NCI-H2029 treated with DMSO at 0.1 percent for 48 hours (cell line): ENCODE measurements at regions not wholly inside any gene's neighbourhood (a gene's known extent, or its start where the extent isn't known, plus 50 kb on each side); places are given as distances from the start of the nearest gene placed in this dataset.
"Not testable (repeated sequence)": the region's sequence is repeated elsewhere in the genome, so short reads cannot be mapped to it uniquely, and the experiment has no call there.

ENCODE experiments used
- DNase-seq: peaks from one replicate; lab custom pipeline; 2025; lab: John Stamatoyannopoulos, UW

- DNase-seq: no peak
Observed at GRCh38 chr6:3900744-3901336, 51.7 kb downstream of the FAM50B start.

GRCh38 chr6:3902871-3903648 is 53.9 kb downstream of the FAM50B start:
- DNase-seq: no peak

GRCh38 chr6:3904518-3904917 is 55.3 kb downstream of the FAM50B start:
- DNase-seq: no peak

- DNase-seq: no peak
Observed at GRCh38 chr6:3905945-3906845, 57.0 kb downstream of the FAM50B start.

- no peak for DNase-seq
Observed at GRCh38 chr6:3906846-3907151, 57.6 kb downstream of the FAM50B start.

GRCh38 chr6:3908223-3908622 is 59.0 kb downstream of the FAM50B start:
- no peak for DNase-seq

- DNase-seq: no peak
Observed at GRCh38 chr6:3908961-3909360, 59.8 kb downstream of the FAM50B start.

- no peak for DNase-seq
Observed at GRCh38 chr6:3910106-3910663, 61.0 kb downstream of the FAM50B start.

- no peak for DNase-seq
Observed at GRCh38 chr6:3911130-3911529, 62.0 kb downstream of the FAM50B start.

GRCh38 chr6:3911614-3912336 is 62.6 kb downstream of the FAM50B start:
- no peak for DNase-seq

- DNase-seq: no peak
Observed at GRCh38 chr6:3912361-3913076, 63.3 kb downstream of the FAM50B start.

- peak; percentile 96 for DNase-seq
Observed at GRCh38 chr6:3913077-3913957, 64.1 kb downstream of the FAM50B start.

- no peak for DNase-seq
Observed at GRCh38 chr6:3913958-3914337, 64.8 kb downstream of the FAM50B start.

- no peak for DNase-seq
Observed at GRCh38 chr6:3915076-3915791, 66.1 kb downstream of the FAM50B start.

GRCh38 chr6:3916211-3916610 is 67.0 kb downstream of the FAM50B start:
- no peak for DNase-seq

- DNase-seq: not testable (repeated sequence)
Observed at GRCh38 chr6:3916749-3917148, 67.6 kb downstream of the FAM50B start.

- DNase-seq: no peak
Observed at GRCh38 chr6:3918469-3918868, 69.3 kb downstream of the FAM50B start.

GRCh38 chr6:3919130-3919628 is 70.0 kb downstream of the FAM50B start:
- DNase-seq: peak; percentile 97

GRCh38 chr6:3919849-3920248 is 70.7 kb downstream of the FAM50B start:
- DNase-seq: no peak
